IMR-90 (cell line): ENCODE measurements at regions not wholly inside any gene's neighbourhood (a gene's known extent, or its start where the extent isn't known, plus 50 kb on each side); places are given as distances from the start of the nearest gene placed in this dataset.

Source experiments
- ATAC-seq: fragments of 200-7000 bp; cut with Tn5 transposase; 2 replicates; pipeline ENCODE4 v1.9.1; 2020; ENCODE audit warnings: low read depth, mild to moderate bottlenecking, moderate library complexity
- BruUV-seq: library from RNA; stranded (reverse); fragments of 400-500 nt; replicated peaks from 2 replicates; lab custom pipeline; 2021; lab: Mats Ljungman, UMichigan
- CTCF ChIA-PET: fragments of 300-600 bp; formaldehyde crosslinking; extraction: SDS; loops from one replicate; lab custom pipeline; 2021; ENCODE audit warnings: antibody characterized with exemption; lab: Yijun Ruan, JAX
- POLR2A ChIA-PET: fragments of 300-600 bp; sonication (Branson Sonifier 250); formaldehyde crosslinking; loops from one replicate; lab custom pipeline; 2022; ENCODE audit warnings: antibody characterized with exemption; ENCODE audit not compliant: unreplicated experiment; lab: Charles Lee
- DNase-seq: peaks from one replicate; pipeline ENCODE4 v3.0.0; 2013
- H2AFZ ChIP-seq: replicated peaks from 2 replicates; pipeline ENCODE3; 2013; ENCODE audit warnings: low read length, mild to moderate bottlenecking; ENCODE audit not compliant: poor library complexity
- H2AK5ac ChIP-seq: 2 replicates; pipeline ENCODE4 v1.6.1; 2013; ENCODE audit warnings: low read depth, low read length, inconsistent platforms
- H2AK9ac ChIP-seq: replicated peaks from 2 replicates; pipeline ENCODE3; 2013; ENCODE audit warnings: mild to moderate bottlenecking, low read depth, low read length, moderate library complexity; ENCODE audit not compliant: poor library complexity
- H2BK120ac ChIP-seq: 2 replicates; pipeline ENCODE4 v1.6.1; 2013; ENCODE audit warnings: low read depth, low read length, inconsistent platforms
- H2BK15ac ChIP-seq: 3 replicates; pipeline ENCODE4 v1.6.1; 2013; ENCODE audit warnings: low read depth, low read length, inconsistent platforms
- H2BK20ac ChIP-seq: 2 replicates; pipeline ENCODE4 v1.6.1; 2013; ENCODE audit warnings: low read depth, mild to moderate bottlenecking, inconsistent platforms, low read length, moderate library complexity
- H2BK5ac ChIP-seq: 2 replicates; pipeline ENCODE4 v1.6.1; 2013; ENCODE audit warnings: mild to moderate bottlenecking, low read depth, low read length, inconsistent platforms; ENCODE audit not compliant: poor library complexity, severe bottlenecking
- H3K14ac ChIP-seq: replicated peaks from 2 replicates; pipeline ENCODE4 v1.6.1; 2013; ENCODE audit warnings: low read depth, low read length, inconsistent platforms
- H3K18ac ChIP-seq: 2 replicates; pipeline ENCODE4 v1.6.1; 2013; ENCODE audit warnings: low read depth, low read length, control low read depth
- H3K23ac ChIP-seq: 2 replicates; pipeline ENCODE4 v1.6.1; 2013; ENCODE audit warnings: low read depth, low read length, inconsistent platforms
- H3K27ac ChIP-seq: 2 replicates; pipeline ENCODE4 v1.5.1; 2013; ENCODE audit warnings: mild to moderate bottlenecking, control low read depth, low read length; ENCODE audit not compliant: insufficient read depth
- H3K27me3 ChIP-seq: 2 replicates; pipeline ENCODE4 v1.6.1; 2013; ENCODE audit warnings: low read length; ENCODE audit not compliant: control insufficient read depth, insufficient read depth
- H3K36me3 ChIP-seq: 2 replicates; pipeline ENCODE4 v1.6.1; 2013; ENCODE audit warnings: low read length, mixed read lengths; ENCODE audit not compliant: control insufficient read depth, insufficient read depth
- H3K4ac ChIP-seq: 2 replicates; pipeline ENCODE4 v1.6.1; 2013; ENCODE audit warnings: low read depth, low read length, inconsistent platforms
- H3K4me1 ChIP-seq: 2 replicates; pipeline ENCODE4 v1.6.1; 2013; ENCODE audit warnings: low read length, mixed read lengths; ENCODE audit not compliant: control insufficient read depth, insufficient read depth
- H3K4me2 ChIP-seq: 2 replicates; pipeline ENCODE4 v1.6.1; 2013; ENCODE audit warnings: low read depth, mild to moderate bottlenecking, control low read depth, low read length, moderate library complexity
- H3K4me3 ChIP-seq: 2 replicates; pipeline ENCODE4 v1.5.1; 2013; ENCODE audit warnings: low read depth, mild to moderate bottlenecking, control low read depth, low read length, moderate library complexity; ENCODE audit not compliant: insufficient read depth
- H3K56ac ChIP-seq: 2 replicates; pipeline ENCODE4 v1.6.1; 2013; ENCODE audit warnings: low read length, inconsistent platforms; ENCODE audit not compliant: insufficient read depth; ENCODE audit errors: extremely low read depth
- H3K79me1 ChIP-seq, 2 experiments: 2 replicates each; pipeline ENCODE4 v1.6.1; 2013; ENCODE audit warnings: low read length in 2 of 2, inconsistent platforms in 1 of 2, low read depth in 1 of 2
- H3K9ac ChIP-seq: 2 replicates; pipeline ENCODE4 v1.6.1; 2013; ENCODE audit warnings: low read depth, low read length, control low read depth
- H3K9me1 ChIP-seq: 2 replicates; pipeline ENCODE4 v1.6.1; 2013; ENCODE audit warnings: low read length, inconsistent platforms; ENCODE audit not compliant: insufficient read depth
- H3K9me3 ChIP-seq: 2 replicates; pipeline ENCODE4 v1.6.1; 2013; ENCODE audit warnings: low read length; ENCODE audit not compliant: control insufficient read depth, insufficient read depth
- H4K20me1 ChIP-seq: 2 replicates; pipeline ENCODE4 v1.6.1; 2013; ENCODE audit warnings: low read length, inconsistent platforms; ENCODE audit not compliant: insufficient read depth
- H4K5ac ChIP-seq: 2 replicates; pipeline ENCODE4 v1.6.1; 2013; ENCODE audit warnings: mild to moderate bottlenecking, low read depth, low read length, control low read depth
- H4K8ac ChIP-seq, 2 experiments: 2 replicates each; pipeline ENCODE4 v1.6.1; 2013; ENCODE audit warnings: low read depth in 2 of 2, low read length in 2 of 2, control low read depth in 1 of 2, inconsistent platforms in 1 of 2
- H4K91ac ChIP-seq: 2 replicates; pipeline ENCODE4 v1.6.1; 2013; ENCODE audit warnings: low read depth, low read length, inconsistent platforms; ENCODE audit not compliant: insufficient read depth
- BHLHE40 ChIP-seq: fragments of 150-350 bp; IDR thresholded peaks from 2 replicates; pipeline ENCODE4 v1.6.1; 2016; ENCODE audit warnings: mild to moderate bottlenecking, low read depth, low read length
- CEBPB ChIP-seq: IDR thresholded peaks from 2 replicates; pipeline ENCODE4 v1.6.1; 2012; ENCODE audit warnings: low read depth, low read length, improper control_type of control experiment
- CHD1 ChIP-seq: IDR thresholded peaks from 2 replicates; pipeline ENCODE4 v1.6.1; 2012; ENCODE audit warnings: low read depth, low read length, improper control_type of control experiment
- CTCF ChIP-seq: conservative IDR thresholded peaks from 2 replicates; pipeline ENCODE4 v1.5.1; 2012; ENCODE audit warnings: mild to moderate bottlenecking, low read depth, low read length, improper control_type of control experiment
- ELK1 ChIP-seq: fragments of 150-350 bp; IDR thresholded peaks from 2 replicates; pipeline ENCODE4 v1.6.1; 2016; ENCODE audit warnings: low read depth, mild to moderate bottlenecking, low read length, moderate library complexity, borderline replicate concordance
- FOS ChIP-seq: fragments of 150-350 bp; IDR thresholded peaks from 2 replicates; pipeline ENCODE4 v1.6.1; 2016; ENCODE audit warnings: low read depth, low read length
- MAFK ChIP-seq: IDR thresholded peaks from 2 replicates; pipeline ENCODE4 v1.6.1; 2012; ENCODE audit warnings: low read depth, low read length, improper control_type of control experiment
- MAZ ChIP-seq: IDR thresholded peaks from 2 replicates; pipeline ENCODE4 v1.6.1; 2012; ENCODE audit warnings: low read depth, mild to moderate bottlenecking, low read length, improper control_type of control experiment, moderate library complexity, borderline replicate concordance
- NFE2L2 ChIP-seq: fragments of 150-350 bp; IDR thresholded peaks from 2 replicates; pipeline ENCODE4 v1.6.1; 2016; ENCODE audit warnings: low read depth, mild to moderate bottlenecking, low read length
- POLR2A ChIP-seq: IDR thresholded peaks from 2 replicates; pipeline ENCODE4 v1.6.1; 2012; ENCODE audit warnings: mild to moderate bottlenecking, low read depth, low read length
- RAD21 ChIP-seq: IDR thresholded peaks from 2 replicates; pipeline ENCODE4 v1.6.1; 2012; ENCODE audit warnings: low read length, improper control_type of control experiment
- RFX5 ChIP-seq: IDR thresholded peaks from 2 replicates; pipeline ENCODE4 v1.8.0; 2012; ENCODE audit warnings: low read depth, mild to moderate bottlenecking, low read length, moderate library complexity
- USF2 ChIP-seq: fragments of 150-350 bp; IDR thresholded peaks from 2 replicates; pipeline ENCODE4 v1.6.1; 2017; ENCODE audit warnings: mild to moderate bottlenecking, antibody characterized with exemption, low read length, low read depth
- WGBS, 2 experiments: methylation state at CpG; one replicate each; pipeline versions ENCODE4 v1.1.5 to v1.1.7; 2013; ENCODE audit warnings: missing lambda C conversion rate in 2 of 2; ENCODE audit not compliant: insufficient read length in 1 of 2; ENCODE audit errors: extremely low coverage in 2 of 2; 5-methylcytosine and 5-hydroxymethylcytosine counted together
- dilution Hi-C: fragments of 300-500 bp; cut with HindIII; formaldehyde crosslinking; loops from one replicate; pipeline ENCODE4 v1.14.3; 2018; ENCODE audit warnings: low sequenced_read_pairs; ENCODE audit not compliant: unreplicated experiment
- in situ Hi-C: fragments of 300-500 bp; cut with MboI; formaldehyde crosslinking; loops from 3 replicates; pipeline ENCODE4 v1.14.3; 2019; ENCODE audit warnings: low sequenced_read_pairs, inconsistent platforms, mixed read lengths
- intact Hi-C: fragments of 100-400 bp; cut with micrococcal nuclease; formaldehyde crosslinking; loops from 2 replicates; pipeline ENCODE4 v1.10.0; 2022

DNA sequence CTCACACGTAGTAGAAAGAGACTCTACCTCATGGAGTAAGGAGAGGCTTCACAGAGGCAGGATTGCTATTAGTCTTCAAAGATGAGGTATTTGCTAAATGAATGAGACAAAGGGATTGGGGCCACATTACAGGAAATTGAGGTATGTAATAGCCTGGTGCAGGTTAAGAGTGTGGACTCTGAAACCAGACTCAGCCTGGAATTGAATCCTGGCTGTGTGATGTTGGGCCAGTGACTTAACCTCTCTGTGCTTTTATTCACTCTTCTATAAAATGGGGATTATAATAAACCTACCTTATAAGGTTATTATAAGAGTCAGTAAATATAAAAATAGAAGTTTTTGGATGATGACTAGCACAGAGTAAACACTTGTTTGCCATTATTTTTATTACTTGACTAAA is 64.7 kb upstream of the ATRNL1 start:
- BruUV-seq, result no TSS peak
- Histone ChIP-seq H3K18ac (no peak overlapping the region), H2BK120ac (no peak overlapping the region), H3K23ac (no peak overlapping the region), H2AK5ac (no peak overlapping the region), H2BK15ac (no peak overlapping the region), H3K9me1 (no peaks in the 10 kb centered on the region), H3K4me2 (no peak overlapping the region), H3K4me3 (no peak overlapping the region), H4K20me1 (no peaks in the 10 kb centered on the region), H3K27me3 (peaks cover 10% of the 10 kb centered on the region), H3K27ac (no peak overlapping the region), H3K36me3 (no peaks in the 10 kb centered on the region), H3K14ac (no peak overlapping the region), H2AFZ (no peak overlapping the region), H3K9ac (no peak overlapping the region), H3K79me1 (no peaks in the 10 kb centered on the region), H2BK20ac (no peak overlapping the region), H4K8ac (no peak overlapping the region), H3K56ac (no peak overlapping the region), H3K4ac (no peak overlapping the region), H2BK5ac (no peak overlapping the region), H3K9me3 (no peaks in the 10 kb centered on the region), H2AK9ac (no peak overlapping the region), H4K5ac (no peak overlapping the region), H4K91ac (no peak overlapping the region), H3K4me1 (no peaks in the 10 kb centered on the region)
- dilution Hi-C loops, result no loop called here
- in situ Hi-C loops, result no loop called here
- TF ChIP-seq CEBPB, result no peak
- no peak for TF ChIP-seq FOS
- no peak for TF ChIP-seq CHD1
- no peak for TF ChIP-seq POLR2A
- no peak for TF ChIP-seq MAZ
- no peak for TF ChIP-seq BHLHE40
- no peak for TF ChIP-seq NFE2L2
- no peak for TF ChIP-seq ELK1
- TF ChIP-seq MAFK, result no peak
- no peak for TF ChIP-seq RAD21
- no peak for TF ChIP-seq USF2
- no peak for TF ChIP-seq CTCF
- TF ChIP-seq RFX5, result no peak
- CTCF ChIA-PET, result no interaction called here
- DNase-seq, result no peak
- no peak for ATAC-seq
- intact Hi-C loops, result no loop called here
- POLR2A ChIA-PET, result no interaction called here
- no CpG with 5 or more reads among the region's 1 CpG for WGBS, 2 experiments
